PC-3 (cell line): ENCODE measurements at regions not wholly inside any gene's neighbourhood (a gene's known extent, or its start where the extent isn't known, plus 50 kb on each side); places are given as distances from the start of the nearest gene placed in this dataset.

ENCODE experiments used
- ATAC-seq: fragments of 200-7000 bp; cut with Tn5 transposase; 2 replicates; pipeline ENCODE4 v1.9.1; 2020; ENCODE audit warnings: mild to moderate bottlenecking, moderate library complexity
- BruUV-seq: library from RNA; stranded (reverse); fragments of 400-500 nt; replicated peaks from 2 replicates; lab custom pipeline; 2021; lab: Mats Ljungman, UMichigan
- CTCF ChIA-PET: fragments of 300-600 bp; sonication (Branson Sonifier 250); formaldehyde crosslinking; loops from one replicate; lab custom pipeline; 2022; ENCODE audit warnings: antibody characterized with exemption; lab: Charles Lee
- POLR2A ChIA-PET: fragments of 300-600 bp; sonication (Branson Sonifier 250); formaldehyde crosslinking; loops from one replicate; lab custom pipeline; 2022; ENCODE audit warnings: antibody characterized with exemption; ENCODE audit not compliant: unreplicated experiment; lab: Charles Lee
- DNase-seq: peaks from one replicate; pipeline ENCODE4 v3.0.0-alpha.2; 2015
- H2AFZ ChIP-seq: fragments of 300-600 bp; sonication (generic); 2 replicates; pipeline ENCODE4 v1.6.0; 2016; ENCODE audit warnings: antibody characterized with exemption, low read length
- H3F3A ChIP-seq: fragments of 300-600 bp; sonication (generic); one replicate; pipeline ENCODE4 v1.6.0; 2017; ENCODE audit warnings: antibody characterized with exemption, low read length, control low read depth, mild to moderate bottlenecking; ENCODE audit not compliant: unreplicated experiment
- H3K27ac ChIP-seq: fragments of 300-600 bp; sonication (generic); 2 replicates; pipeline ENCODE4 v1.5.1; 2016; ENCODE audit warnings: mild to moderate bottlenecking, low read length
- H3K27me3 ChIP-seq: fragments of 300-600 bp; sonication (generic); 2 replicates; pipeline ENCODE4 v1.6.1; 2016; ENCODE audit warnings: low read length, mixed read lengths
- H3K36me3 ChIP-seq: fragments of 300-600 bp; sonication (generic); 2 replicates; pipeline ENCODE4 v1.6.1; 2016; ENCODE audit warnings: low read depth, mixed run types, low read length, mixed read lengths
- H3K4me1 ChIP-seq: fragments of 300-600 bp; sonication (generic); 2 replicates; pipeline ENCODE4 v1.5.1; 2016; ENCODE audit warnings: low read length; ENCODE audit not compliant: insufficient read depth
- H3K4me2 ChIP-seq: fragments of 300-600 bp; sonication (generic); 2 replicates; pipeline ENCODE4 v1.6.0; 2016; ENCODE audit warnings: low read length
- H3K4me3 ChIP-seq: fragments of 300-600 bp; sonication (generic); 2 replicates; pipeline ENCODE4 v1.5.1; 2016; ENCODE audit warnings: mild to moderate bottlenecking, low read length, mixed read lengths
- H3K79me2 ChIP-seq: fragments of 300-600 bp; sonication (generic); 2 replicates; pipeline ENCODE4 v1.6.1; 2017; ENCODE audit warnings: low read length, mixed read lengths
- H3K9ac ChIP-seq: fragments of 300-600 bp; sonication (generic); 2 replicates; pipeline ENCODE4 v1.6.0; 2016; ENCODE audit warnings: mild to moderate bottlenecking, low read length
- H3K9me2 ChIP-seq: fragments of 300-600 bp; sonication (generic); replicated peaks from 2 replicates; pipeline ENCODE4 v1.6.1; 2016; ENCODE audit warnings: mixed run types, low read length, mixed read lengths
- H3K9me3 ChIP-seq: fragments of 300-600 bp; sonication (generic); 2 replicates; pipeline ENCODE4 v1.6.1; 2016; ENCODE audit warnings: low read length, mixed read lengths
- H4K20me1 ChIP-seq: fragments of 300-600 bp; sonication (generic); 2 replicates; pipeline ENCODE4 v1.6.1; 2016; ENCODE audit warnings: low read length, mixed read lengths
- EZH2 ChIP-seq: fragments of 300-600 bp; sonication (generic); IDR thresholded peaks from one replicate; pipeline ENCODE4 v1.6.1; 2017; ENCODE audit warnings: antibody characterized with exemption, mild to moderate bottlenecking, low read length; ENCODE audit not compliant: unreplicated experiment
- EZH2phosphoT487 ChIP-seq: fragments of 300-600 bp; sonication (generic); IDR thresholded peaks from 2 replicates; pipeline ENCODE4 v1.6.1; 2018; ENCODE audit warnings: mild to moderate bottlenecking, antibody characterized with exemption, low read length, borderline replicate concordance
- intact Hi-C: fragments of 100-400 bp; cut with micrococcal nuclease; formaldehyde crosslinking; loops from 2 replicates; pipeline ENCODE4 v1.9.0; 2023
- TF ChIP-seq, protein P1 (sequence below): fragments of 300-600 bp; sonication (generic); conservative IDR thresholded peaks from 2 replicates; pipeline ENCODE4 v1.5.1; 2017; ENCODE audit warnings: antibody characterized with exemption, low read depth, mild to moderate bottlenecking, low read length

DNA sequence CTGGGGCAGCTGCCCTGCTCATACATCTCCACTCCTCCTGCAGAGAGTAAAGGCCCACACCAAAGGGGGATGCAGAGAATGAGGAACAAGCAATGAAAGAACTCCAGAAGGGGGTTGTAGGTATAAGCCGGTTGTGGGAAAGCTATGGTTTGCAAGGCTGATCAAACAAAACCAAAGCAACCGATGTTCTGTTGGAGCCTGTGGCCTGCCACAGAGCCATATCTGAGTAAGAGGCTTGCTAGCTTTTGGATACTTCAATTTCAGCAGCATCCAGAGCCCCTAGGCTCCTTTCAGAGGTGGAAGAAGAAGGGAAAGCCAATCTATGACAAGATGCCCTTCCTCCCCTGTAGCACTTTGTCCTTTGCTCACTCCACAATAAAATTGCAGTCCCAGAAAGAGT, 163.2 kb downstream of the RRAGC start:
- DNase-seq (no peak), ATAC-seq (no peak)
- no peaks in the 10 kb centered on the region for H4K20me1 ChIP-seq
- H3K27ac ChIP-seq: no peak overlapping the region
- peaks cover 23% of the 10 kb centered on the region; the same call in 1 of the 2 replicates for H3K27me3 ChIP-seq
- H3K9me3 ChIP-seq: no peaks in the 10 kb centered on the region
- TF ChIP-seq, protein P1, sequence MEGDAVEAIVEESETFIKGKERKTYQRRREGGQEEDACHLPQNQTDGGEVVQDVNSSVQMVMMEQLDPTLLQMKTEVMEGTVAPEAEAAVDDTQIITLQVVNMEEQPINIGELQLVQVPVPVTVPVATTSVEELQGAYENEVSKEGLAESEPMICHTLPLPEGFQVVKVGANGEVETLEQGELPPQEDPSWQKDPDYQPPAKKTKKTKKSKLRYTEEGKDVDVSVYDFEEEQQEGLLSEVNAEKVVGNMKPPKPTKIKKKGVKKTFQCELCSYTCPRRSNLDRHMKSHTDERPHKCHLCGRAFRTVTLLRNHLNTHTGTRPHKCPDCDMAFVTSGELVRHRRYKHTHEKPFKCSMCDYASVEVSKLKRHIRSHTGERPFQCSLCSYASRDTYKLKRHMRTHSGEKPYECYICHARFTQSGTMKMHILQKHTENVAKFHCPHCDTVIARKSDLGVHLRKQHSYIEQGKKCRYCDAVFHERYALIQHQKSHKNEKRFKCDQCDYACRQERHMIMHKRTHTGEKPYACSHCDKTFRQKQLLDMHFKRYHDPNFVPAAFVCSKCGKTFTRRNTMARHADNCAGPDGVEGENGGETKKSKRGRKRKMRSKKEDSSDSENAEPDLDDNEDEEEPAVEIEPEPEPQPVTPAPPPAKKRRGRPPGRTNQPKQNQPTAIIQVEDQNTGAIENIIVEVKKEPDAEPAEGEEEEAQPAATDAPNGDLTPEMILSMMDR: no peak
- TF ChIP-seq EZH2phosphoT487 (no peak), EZH2 (no peak)
- no peaks in the 10 kb centered on the region for H3K9me2 ChIP-seq
- H3K36me3 ChIP-seq: no peaks in the 10 kb centered on the region
- no peak overlapping the region for H3K4me2 ChIP-seq
- intact Hi-C loops: no loop called here
- H3F3A ChIP-seq: no peaks in the 10 kb centered on the region
- BruUV-seq: no TSS peak
- no peaks in the 10 kb centered on the region for H3K4me1 ChIP-seq
- no peaks in the 10 kb centered on the region for H3K79me2 ChIP-seq
- no peak overlapping the region for H2AFZ ChIP-seq
- POLR2A ChIA-PET: no interaction called here
- no peak overlapping the region for H3K9ac ChIP-seq
- CTCF ChIA-PET: no interaction called here
- no peak overlapping the region for H3K4me3 ChIP-seq

DNA sequence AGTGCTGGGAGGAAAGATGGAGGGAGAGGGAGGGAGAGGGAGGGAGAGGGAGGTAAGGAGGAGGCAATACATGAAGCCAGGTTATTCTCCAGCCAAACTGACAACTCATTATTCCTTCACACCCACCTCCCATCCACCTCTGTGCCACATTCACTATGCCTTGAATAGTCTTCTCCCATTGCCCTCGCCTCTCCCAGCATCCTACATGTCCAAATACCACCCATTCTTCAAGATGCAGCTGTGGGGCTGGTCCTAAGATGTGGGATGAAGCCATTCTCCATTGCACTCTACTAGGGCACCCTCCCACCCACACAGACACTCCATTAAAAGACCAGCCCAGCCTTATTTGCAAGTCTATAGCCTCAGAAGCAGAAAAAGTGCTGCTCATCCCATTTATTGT, 165.8 kb downstream of the RRAGC start:
- POLR2A ChIA-PET: no interaction called here
- TF ChIP-seq EZH2phosphoT487: no peak
- no peaks in the 10 kb centered on the region for H3K9me2 ChIP-seq
- CTCF ChIA-PET: no interaction called here
- H3K4me2 ChIP-seq: no peak overlapping the region
- no peaks in the 10 kb centered on the region for H3K36me3 ChIP-seq
- no peak overlapping the region for H3K27ac ChIP-seq
- intact Hi-C loops: no loop called here
- H3F3A ChIP-seq: no peaks in the 10 kb centered on the region
- ATAC-seq (no peak), DNase-seq (no peak)
- H3K9me3 ChIP-seq: no peaks in the 10 kb centered on the region
- H3K27me3 ChIP-seq: peaks cover 40% of the 10 kb centered on the region
- no peaks in the 10 kb centered on the region for H3K4me1 ChIP-seq
- no peak overlapping the region for H2AFZ ChIP-seq
- H3K9ac ChIP-seq: no peak overlapping the region
- H4K20me1 ChIP-seq: no peaks in the 10 kb centered on the region
- no TSS peak for BruUV-seq
- H3K4me3 ChIP-seq: no peak overlapping the region
- H3K79me2 ChIP-seq: no peaks in the 10 kb centered on the region

GRCh38 chr1:38693031-38693430, 166.5 kb downstream of the RRAGC start:
- Histone ChIP-seq H3K9me3 (no peaks in the 10 kb centered on the region), H3K4me2 (no peak overlapping the region), H3K4me3 (no peak overlapping the region), H3K27ac (no peak overlapping the region), H3K36me3 (no peaks in the 10 kb centered on the region), H3K9ac (no peak overlapping the region), H3K79me2 (no peaks in the 10 kb centered on the region), H4K20me1 (no peaks in the 10 kb centered on the region), H3K4me1 (no peaks in the 10 kb centered on the region), H3K27me3 (peaks cover 43% of the 10 kb centered on the region), H2AFZ (no peak overlapping the region), H3F3A (no peaks in the 10 kb centered on the region), H3K9me2 (no peaks in the 10 kb centered on the region)
- ChIA-PET CTCF (no interaction called here), POLR2A (no interaction called here)
- intact Hi-C loops: no loop called here
- no peak for TF ChIP-seq EZH2phosphoT487
- TF ChIP-seq, protein P1: no peak
- TF ChIP-seq EZH2: no peak
- no peak for ATAC-seq
- DNase-seq: no peak
- no TSS peak for BruUV-seq
